OCI-LY7 (cell line): ENCODE measurements at regions not wholly inside any gene's neighbourhood (a gene's known extent, or its start where the extent isn't known, plus 50 kb on each side); places are given as distances from the start of the nearest gene placed in this dataset.

ENCODE experiments used
- BruUV-seq: library from RNA; stranded (reverse); fragments of 400-500 nt; replicated peaks from 2 replicates; lab custom pipeline; 2021; lab: Mats Ljungman, UMichigan
- CTCF ChIA-PET: fragments of 300-600 bp; sonication (Branson Sonifier 250); formaldehyde crosslinking; loops from one replicate; lab custom pipeline; 2022; ENCODE audit warnings: antibody characterized with exemption; ENCODE audit not compliant: unreplicated experiment; lab: Charles Lee
- POLR2A ChIA-PET: fragments of 300-600 bp; sonication (Branson Sonifier 250); formaldehyde crosslinking; loops from one replicate; lab custom pipeline; 2022; ENCODE audit warnings: antibody characterized with exemption; lab: Charles Lee
- DNase-seq: peaks from one replicate; pipeline ENCODE4 v3.0.0-alpha.2; 2015; ENCODE audit warnings: low spot score
- H2AFZ ChIP-seq: fragments of 200-600 bp; sonication (generic), shearing (Covaris generic); 2 replicates; pipeline ENCODE4 v1.6.1; 2014; ENCODE audit warnings: mild to moderate bottlenecking, antibody characterized with exemption, low read length, moderate library complexity
- H3K27ac ChIP-seq: fragments of 200-600 bp; sonication (generic); 2 replicates; pipeline ENCODE4 v1.5.1; 2014; ENCODE audit warnings: mixed run types, low read depth, mild to moderate bottlenecking, moderate library complexity, low read length, inconsistent platforms; ENCODE audit not compliant: poor library complexity, severe bottlenecking
- H3K36me3 ChIP-seq: fragments of 200-600 bp; sonication (generic); 2 replicates; pipeline ENCODE4 v1.6.1; 2014; ENCODE audit warnings: mild to moderate bottlenecking, antibody characterized with exemption, low read length, moderate library complexity, mixed read lengths; ENCODE audit not compliant: insufficient read depth
- H3K4me1 ChIP-seq: fragments of 200-600 bp; sonication (generic); 2 replicates; pipeline ENCODE4 v1.5.1; 2014; ENCODE audit warnings: mild to moderate bottlenecking, low read length; ENCODE audit not compliant: insufficient read depth, poor library complexity, severe bottlenecking
- H3K4me2 ChIP-seq: fragments of 200-600 bp; sonication (generic); 2 replicates; pipeline ENCODE4 v1.6.1; 2014; ENCODE audit warnings: mild to moderate bottlenecking, low read length
- H3K4me3 ChIP-seq: fragments of 200-600 bp; sonication (generic); 2 replicates; pipeline ENCODE4 v1.5.1; 2014; ENCODE audit warnings: mild to moderate bottlenecking, low read depth, low read length; ENCODE audit not compliant: poor library complexity, severe bottlenecking
- H3K79me2 ChIP-seq: fragments of 200-600 bp; sonication (generic); 2 replicates; pipeline ENCODE4 v1.6.1; 2016; ENCODE audit warnings: low read depth, mild to moderate bottlenecking, low read length, moderate library complexity, mixed read lengths; ENCODE audit not compliant: insufficient read depth
- H3K9me2 ChIP-seq: fragments of 200-600 bp; sonication (generic); 2 replicates; pipeline ENCODE4 v1.6.1; 2016; ENCODE audit warnings: mild to moderate bottlenecking, low read length, mixed read lengths; ENCODE audit not compliant: insufficient read depth
- H3K9me3 ChIP-seq: fragments of 200-600 bp; sonication (generic); 2 replicates; pipeline ENCODE4 v1.6.1; 2014; ENCODE audit warnings: mild to moderate bottlenecking, mixed run types, low read length, mixed read lengths
- H4K20me1 ChIP-seq: fragments of 200-600 bp; sonication (generic); 2 replicates; pipeline ENCODE4 v1.6.1; 2014; ENCODE audit warnings: mild to moderate bottlenecking, antibody characterized with exemption, low read length, moderate library complexity, mixed read lengths; ENCODE audit not compliant: insufficient read depth
- EZH2phosphoT487 ChIP-seq: fragments of 200-600 bp; sonication (generic); IDR thresholded peaks from 2 replicates; pipeline ENCODE4 v1.6.1; 2018; ENCODE audit warnings: low read depth, borderline replicate concordance, mild to moderate bottlenecking, mixed run types, antibody characterized with exemption, low read length, moderate library complexity, mixed read lengths
- intact Hi-C: fragments of 100-400 bp; cut with micrococcal nuclease; formaldehyde crosslinking; loops from one replicate; pipeline ENCODE4 v1.10.0; 2022; ENCODE audit not compliant: unreplicated experiment
- TF ChIP-seq, protein P1 (sequence below): fragments of 200-600 bp; sonication (generic); conservative IDR thresholded peaks from 2 replicates; pipeline ENCODE4 v1.5.1; 2014; ENCODE audit warnings: mild to moderate bottlenecking, antibody characterized with exemption, low read length, moderate library complexity, mixed read lengths

DNA sequence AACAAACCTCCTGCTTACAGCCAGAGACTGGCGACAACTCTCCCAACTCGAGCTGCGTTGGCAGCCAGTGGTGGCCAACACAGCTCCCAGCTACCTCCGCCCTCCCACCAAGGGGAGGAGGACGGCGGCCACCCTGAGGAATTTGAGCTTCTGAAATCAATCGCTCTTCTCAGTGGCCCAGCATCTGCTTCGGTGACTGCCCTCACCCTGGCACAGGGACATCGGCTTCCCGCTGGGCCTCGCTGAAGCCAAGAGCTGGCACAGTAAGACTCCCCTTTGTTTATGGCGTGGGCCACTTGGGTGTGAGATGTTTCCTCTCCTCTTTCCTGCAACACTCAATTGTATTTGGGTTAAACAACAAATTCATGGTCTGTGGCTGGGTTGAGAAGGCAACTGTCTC lies 136.2 kb downstream of the ZBTB18 start:
- H3K4me1 ChIP-seq, result no peaks in the 10 kb centered on the region
- H3K36me3 ChIP-seq, result no peaks in the 10 kb centered on the region
- no peaks in the 10 kb centered on the region for H3K9me3 ChIP-seq
- H3K4me3 ChIP-seq, result no peak overlapping the region
- POLR2A ChIA-PET, result no interaction called here
- CTCF ChIA-PET, result no interaction called here
- H4K20me1 ChIP-seq, result no peaks in the 10 kb centered on the region
- no peaks in the 10 kb centered on the region for H3K9me2 ChIP-seq
- H2AFZ ChIP-seq, result no peak overlapping the region
- H3K27ac ChIP-seq, result no peak overlapping the region
- intact Hi-C loops, result no loop called here
- H3K4me2 ChIP-seq, result no peak overlapping the region
- DNase-seq, result no peak
- TF ChIP-seq EZH2phosphoT487, result no peak
- no TSS peak for BruUV-seq
- no peaks in the 10 kb centered on the region for H3K79me2 ChIP-seq

GRCh38 chr1:244191581-244191980 lies 140.5 kb downstream of the ZBTB18 start:
- H3K9me3 ChIP-seq, result no peaks in the 10 kb centered on the region
- H3K79me2 ChIP-seq, result no peaks in the 10 kb centered on the region
- POLR2A ChIA-PET, result interaction anchor here (0.6 kb wide), 2 partner anchors 12 to 740 kb away, joined by 3 to 8 read pairs; no protein-coding TSS in a partner anchor
- no peaks in the 10 kb centered on the region for H3K4me1 ChIP-seq
- no peak overlapping the region for H3K27ac ChIP-seq
- H2AFZ ChIP-seq, result no peak overlapping the region
- DNase-seq, result no peak
- no peaks in the 10 kb centered on the region for H3K9me2 ChIP-seq
- H4K20me1 ChIP-seq, result no peaks in the 10 kb centered on the region
- TF ChIP-seq, protein P1, sequence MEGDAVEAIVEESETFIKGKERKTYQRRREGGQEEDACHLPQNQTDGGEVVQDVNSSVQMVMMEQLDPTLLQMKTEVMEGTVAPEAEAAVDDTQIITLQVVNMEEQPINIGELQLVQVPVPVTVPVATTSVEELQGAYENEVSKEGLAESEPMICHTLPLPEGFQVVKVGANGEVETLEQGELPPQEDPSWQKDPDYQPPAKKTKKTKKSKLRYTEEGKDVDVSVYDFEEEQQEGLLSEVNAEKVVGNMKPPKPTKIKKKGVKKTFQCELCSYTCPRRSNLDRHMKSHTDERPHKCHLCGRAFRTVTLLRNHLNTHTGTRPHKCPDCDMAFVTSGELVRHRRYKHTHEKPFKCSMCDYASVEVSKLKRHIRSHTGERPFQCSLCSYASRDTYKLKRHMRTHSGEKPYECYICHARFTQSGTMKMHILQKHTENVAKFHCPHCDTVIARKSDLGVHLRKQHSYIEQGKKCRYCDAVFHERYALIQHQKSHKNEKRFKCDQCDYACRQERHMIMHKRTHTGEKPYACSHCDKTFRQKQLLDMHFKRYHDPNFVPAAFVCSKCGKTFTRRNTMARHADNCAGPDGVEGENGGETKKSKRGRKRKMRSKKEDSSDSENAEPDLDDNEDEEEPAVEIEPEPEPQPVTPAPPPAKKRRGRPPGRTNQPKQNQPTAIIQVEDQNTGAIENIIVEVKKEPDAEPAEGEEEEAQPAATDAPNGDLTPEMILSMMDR, result no peak
- no peak for TF ChIP-seq EZH2phosphoT487
- no peaks in the 10 kb centered on the region for H3K36me3 ChIP-seq
- CTCF ChIA-PET, result no interaction called here
- no peak overlapping the region for H3K4me3 ChIP-seq
- BruUV-seq, result no TSS peak
- H3K4me2 ChIP-seq, result no peak overlapping the region
- intact Hi-C loops, result no loop called here

DNA sequence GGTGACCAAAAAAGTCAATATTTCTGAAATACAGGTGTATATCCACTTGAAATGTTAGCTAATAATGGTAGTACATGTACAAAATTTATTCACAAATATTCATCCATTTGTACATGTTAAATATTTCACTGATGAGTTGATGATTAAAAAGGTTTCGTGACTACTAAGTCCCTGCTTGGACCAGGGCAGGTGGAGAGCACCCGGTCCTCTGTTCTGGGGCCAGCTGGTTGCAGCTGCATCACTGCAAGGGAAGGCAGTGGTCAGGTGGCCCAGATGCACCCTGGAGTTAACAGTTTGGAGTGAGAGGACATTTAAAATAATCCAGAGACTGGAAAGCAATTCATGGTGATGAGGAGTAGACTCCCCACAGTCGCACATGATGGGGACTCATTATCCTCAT lies 141.2 kb downstream of the ZBTB18 start:
- TF ChIP-seq, protein P1, result no peak
- no peak for TF ChIP-seq EZH2phosphoT487
- no TSS peak for BruUV-seq
- CTCF ChIA-PET, result no interaction called here

More for the DNA sequence above, 141.2 kb downstream of the ZBTB18 start:
- no peaks in the 10 kb centered on the region for H3K9me3 ChIP-seq
- no peak overlapping the region for H2AFZ ChIP-seq
- no peak overlapping the region for H3K4me3 ChIP-seq
- H3K36me3 ChIP-seq, result no peaks in the 10 kb centered on the region
- no peak overlapping the region for H3K27ac ChIP-seq
- POLR2A ChIA-PET, result interaction anchor here (0.6 kb wide), 1 partner anchor 740 kb away, joined by 3 read pairs; no protein-coding TSS in a partner anchor
- intact Hi-C loops, result no loop called here
- H3K9me2 ChIP-seq, result no peaks in the 10 kb centered on the region
- DNase-seq, result no peak
- H4K20me1 ChIP-seq, result no peaks in the 10 kb centered on the region
- no peaks in the 10 kb centered on the region for H3K4me1 ChIP-seq
- no peaks in the 10 kb centered on the region for H3K79me2 ChIP-seq
- no peak overlapping the region for H3K4me2 ChIP-seq
